HUES48 (cell line): ENCODE measurements at regions not wholly inside any gene's neighbourhood (a gene's known extent, or its start where the extent isn't known, plus 50 kb on each side); places are given as distances from the start of the nearest gene placed in this dataset.

Experiments used
- H3K27ac ChIP-seq: one replicate; pipeline ENCODE4 v1.7.0; 2013; ENCODE audit warnings: low read depth, low read length, inconsistent platforms
- H3K27me3 ChIP-seq: 2 replicates; pipeline ENCODE4 v1.6.1; 2013; ENCODE audit warnings: mild to moderate bottlenecking, low read length; ENCODE audit not compliant: control insufficient read depth, insufficient read depth
- H3K36me3 ChIP-seq: 2 replicates; pipeline ENCODE4 v1.6.1; 2013; ENCODE audit warnings: low read length; ENCODE audit not compliant: control insufficient read depth, insufficient read depth
- H3K4me1 ChIP-seq: 2 replicates; pipeline ENCODE4 v1.6.1; 2013; ENCODE audit warnings: mild to moderate bottlenecking, low read length; ENCODE audit not compliant: control insufficient read depth, insufficient read depth
- H3K4me3 ChIP-seq: 2 replicates; pipeline ENCODE4 v1.5.1; 2013; ENCODE audit warnings: mild to moderate bottlenecking, low read depth, low read length
- H3K9ac ChIP-seq: 2 replicates; pipeline ENCODE4 v1.6.1; 2013; ENCODE audit warnings: mild to moderate bottlenecking, low read depth, low read length, moderate library complexity
- H3K9me3 ChIP-seq: 2 replicates; pipeline ENCODE4 v1.6.1; 2013; ENCODE audit warnings: low read length; ENCODE audit not compliant: control insufficient read depth, insufficient read depth

DNA sequence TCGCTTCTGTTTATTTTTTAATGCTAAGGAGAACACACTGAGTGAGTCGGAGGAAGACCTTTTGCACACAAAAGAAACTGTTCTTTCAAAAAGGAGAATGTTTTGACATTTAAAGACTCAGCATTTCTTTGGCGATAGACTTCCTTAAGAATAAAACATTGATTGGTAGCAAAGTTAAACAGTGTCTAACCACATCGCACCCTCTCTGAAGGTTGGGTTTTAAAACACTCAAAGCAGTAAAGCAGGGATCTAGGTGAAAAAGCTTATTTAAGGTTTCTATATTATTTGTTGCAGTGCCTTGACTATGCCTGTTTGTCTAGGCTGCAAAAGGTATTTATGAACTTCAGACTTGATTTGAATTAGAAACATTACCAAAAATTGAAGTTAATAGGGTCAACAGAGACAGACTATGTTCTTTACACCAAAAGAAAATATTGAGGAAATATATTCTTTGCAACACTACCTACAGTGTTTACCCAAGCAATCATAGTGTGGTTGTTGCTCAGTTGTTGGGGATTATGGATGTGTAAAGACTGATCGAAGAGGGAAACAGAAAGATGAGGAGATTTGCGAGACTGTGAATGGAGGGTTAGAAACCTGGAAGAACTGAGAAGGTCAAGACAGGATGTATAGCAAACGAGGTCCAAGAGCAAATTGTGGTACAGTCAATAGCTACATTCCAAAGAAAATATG, 297.8 kb upstream of the SLC39A10 start:
- H3K9ac ChIP-seq, result no peak overlapping the region
- no peaks in the 10 kb centered on the region for H3K36me3 ChIP-seq
- H3K27ac ChIP-seq, result no peak overlapping the region

DNA sequence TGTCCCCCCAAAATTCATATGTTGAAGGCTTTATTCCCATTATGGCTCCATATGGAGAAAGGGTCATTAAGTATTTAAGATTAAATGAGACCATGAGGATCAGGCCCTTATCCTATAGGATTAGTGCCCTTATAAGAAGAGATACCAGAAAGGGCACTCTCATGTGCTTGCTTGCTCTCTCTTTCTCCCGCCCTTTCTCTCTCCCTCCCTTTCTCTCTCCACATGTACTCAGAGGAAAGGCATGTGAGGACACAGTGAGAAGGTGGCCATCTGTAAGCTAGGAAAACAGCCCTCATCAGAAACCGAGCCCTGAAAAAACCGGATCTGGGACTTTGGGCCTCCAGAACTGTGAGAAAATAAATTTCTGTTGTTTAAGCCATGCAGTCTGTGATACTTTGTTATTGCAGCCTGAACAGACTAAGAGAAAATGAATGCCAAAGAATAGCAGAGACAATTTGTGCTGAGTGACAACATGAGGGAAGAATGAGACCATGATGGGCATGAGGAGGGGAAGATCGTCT, 300.0 kb upstream of the SLC39A10 start:
- Histone ChIP-seq H3K9ac (no peak overlapping the region), H3K9me3 (no peaks in the 10 kb centered on the region; the same call in 1 of the 2 replicates), H3K4me3 (no peak overlapping the region), H3K4me1 (peaks cover 5% of the 10 kb centered on the region; the same call in 1 of the 2 replicates), H3K36me3 (no peaks in the 10 kb centered on the region), H3K27me3 (no peaks in the 10 kb centered on the region), H3K27ac (no peak overlapping the region)

More for the DNA sequence above, 297.8 kb upstream of the SLC39A10 start:
- Histone ChIP-seq H3K4me1 (no peaks in the 10 kb centered on the region), H3K4me3 (no peak overlapping the region), H3K27me3 (no peaks in the 10 kb centered on the region), H3K9me3 (no peaks in the 10 kb centered on the region; the same call in 1 of the 2 replicates)

DNA sequence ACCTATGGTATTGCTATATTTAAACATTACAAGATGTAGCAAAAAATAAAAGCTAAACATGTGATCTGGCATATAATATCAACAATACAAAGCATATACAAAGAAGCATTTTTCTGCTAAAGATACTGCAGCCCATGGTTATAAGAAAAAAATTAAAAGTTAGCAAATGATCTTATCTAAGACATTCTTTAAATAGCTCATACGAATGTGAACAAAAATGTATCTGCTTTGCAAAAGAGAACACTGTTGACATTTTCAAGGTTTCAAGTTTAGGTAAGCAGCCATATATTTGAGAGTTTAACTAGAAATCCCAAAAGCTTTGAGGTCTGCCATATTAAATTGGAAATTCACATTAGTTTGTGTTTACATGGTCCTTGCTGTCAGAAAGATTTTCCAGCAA, 301.0 kb upstream of the SLC39A10 start:
- Histone ChIP-seq H3K9me3 (no peaks in the 10 kb centered on the region; the same call in 1 of the 2 replicates), H3K36me3 (no peaks in the 10 kb centered on the region), H3K27me3 (no peaks in the 10 kb centered on the region), H3K27ac (no peak overlapping the region), H3K4me1 (peaks cover 5% of the 10 kb centered on the region; the same call in 1 of the 2 replicates), H3K9ac (no peak overlapping the region), H3K4me3 (no peak overlapping the region)

DNA sequence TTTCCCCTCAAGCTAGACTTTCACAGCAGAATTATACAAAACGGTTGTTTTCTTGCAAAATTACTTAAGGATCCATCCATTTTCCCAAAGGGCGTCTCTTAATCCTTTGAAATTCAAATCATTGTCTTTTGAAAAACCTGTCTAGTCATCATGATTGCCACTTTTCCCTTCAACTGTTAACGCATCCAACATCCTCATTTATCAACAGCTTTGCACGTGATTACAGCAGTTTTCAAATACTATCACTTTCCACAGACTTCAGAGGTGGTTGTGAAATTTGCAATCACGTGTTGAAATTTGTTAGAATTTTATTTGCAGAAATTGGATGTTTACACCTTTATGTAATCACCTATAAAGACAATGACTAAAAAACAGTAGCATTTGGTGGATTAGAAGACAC, 304.4 kb upstream of the SLC39A10 start:
- H3K4me3 ChIP-seq, result no peak overlapping the region
- H3K9me3 ChIP-seq, result no peaks in the 10 kb centered on the region; the same call in 1 of the 2 replicates
- H3K4me1 ChIP-seq, result peaks cover 5% of the 10 kb centered on the region; the same call in 1 of the 2 replicates
- no peak overlapping the region for H3K27ac ChIP-seq
- H3K27me3 ChIP-seq, result no peaks in the 10 kb centered on the region
- H3K9ac ChIP-seq, result no peak overlapping the region
- H3K36me3 ChIP-seq, result no peaks in the 10 kb centered on the region

DNA sequence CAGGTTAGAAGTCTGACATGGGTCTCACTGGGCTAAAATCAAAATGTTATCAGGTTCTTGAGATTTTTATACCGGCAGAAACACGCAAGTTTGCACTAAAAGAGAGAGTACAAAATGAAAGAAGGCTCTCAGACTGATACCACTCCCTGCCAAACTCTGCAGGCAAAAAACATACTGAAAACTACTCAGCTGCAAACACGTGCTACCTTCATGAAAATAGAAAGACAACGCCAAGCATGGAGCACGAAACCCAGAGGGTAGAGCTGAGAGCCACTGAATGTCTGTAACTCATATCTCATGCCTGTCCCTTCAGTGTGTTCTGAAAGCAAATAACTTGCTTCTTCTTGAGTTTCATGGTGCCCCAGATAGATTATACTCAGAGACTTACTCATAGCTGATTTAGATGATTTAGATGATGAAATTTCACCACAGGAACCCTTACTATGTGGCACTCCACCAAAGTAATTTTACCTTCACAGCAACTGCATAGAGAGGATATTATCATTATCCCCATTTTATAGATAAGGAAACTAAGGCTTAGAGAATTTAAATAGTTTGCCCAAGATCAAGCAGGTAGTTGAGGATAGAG, 313.0 kb upstream of the SLC39A10 start:
- Histone ChIP-seq H3K27ac (no peak overlapping the region), H3K9ac (no peak overlapping the region), H3K36me3 (no peaks in the 10 kb centered on the region), H3K4me3 (no peak overlapping the region), H3K27me3 (no peaks in the 10 kb centered on the region), H3K9me3 (no peaks in the 10 kb centered on the region), H3K4me1 (no peaks in the 10 kb centered on the region)

DNA sequence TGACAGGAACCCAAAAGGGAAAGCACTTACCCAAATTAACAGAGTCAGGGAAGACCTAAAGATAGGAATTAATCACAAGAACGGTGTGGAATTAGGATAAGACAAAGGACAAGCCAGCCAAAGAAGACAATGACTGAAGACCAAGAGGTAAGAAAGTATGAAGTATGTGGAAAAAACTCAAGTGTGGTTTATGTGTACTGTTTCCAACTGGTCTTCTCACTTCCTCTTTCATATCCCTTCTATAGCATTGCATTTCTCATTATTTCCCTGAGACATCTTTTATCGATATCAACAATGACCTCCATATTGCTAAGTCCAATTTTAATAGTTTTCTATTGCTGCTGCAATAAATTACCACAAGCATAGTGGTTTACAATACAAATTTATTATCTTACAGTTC, 313.5 kb upstream of the SLC39A10 start:
- no peak overlapping the region for H3K9ac ChIP-seq
- no peak overlapping the region for H3K27ac ChIP-seq
- no peak overlapping the region for H3K4me3 ChIP-seq
- H3K9me3 ChIP-seq, result no peaks in the 10 kb centered on the region
- no peaks in the 10 kb centered on the region for H3K4me1 ChIP-seq
- no peaks in the 10 kb centered on the region for H3K27me3 ChIP-seq
- H3K36me3 ChIP-seq, result no peaks in the 10 kb centered on the region

DNA sequence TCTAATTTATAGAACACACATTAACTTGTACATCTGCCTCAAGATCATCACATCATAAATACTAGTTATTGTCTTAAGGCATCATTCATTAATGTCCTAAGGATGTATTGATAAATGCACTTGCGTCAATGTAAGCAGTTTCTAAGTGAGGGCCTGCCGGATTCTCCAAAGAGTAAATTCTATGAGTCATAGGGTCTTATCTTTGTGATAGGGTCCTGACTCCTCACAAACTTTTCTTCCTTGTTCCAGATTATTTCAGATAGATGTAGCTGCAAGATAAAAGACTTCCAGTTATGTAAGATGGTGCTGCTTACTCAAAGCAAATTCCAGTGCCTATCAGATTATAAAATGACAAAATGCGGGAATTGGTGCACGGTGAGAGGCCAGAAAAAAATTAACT, 315.0 kb upstream of the SLC39A10 start:
- Histone ChIP-seq H3K27me3 (no peaks in the 10 kb centered on the region), H3K4me1 (no peaks in the 10 kb centered on the region), H3K9ac (no peak overlapping the region), H3K9me3 (no peaks in the 10 kb centered on the region), H3K4me3 (no peak overlapping the region), H3K27ac (no peak overlapping the region), H3K36me3 (no peaks in the 10 kb centered on the region)

DNA sequence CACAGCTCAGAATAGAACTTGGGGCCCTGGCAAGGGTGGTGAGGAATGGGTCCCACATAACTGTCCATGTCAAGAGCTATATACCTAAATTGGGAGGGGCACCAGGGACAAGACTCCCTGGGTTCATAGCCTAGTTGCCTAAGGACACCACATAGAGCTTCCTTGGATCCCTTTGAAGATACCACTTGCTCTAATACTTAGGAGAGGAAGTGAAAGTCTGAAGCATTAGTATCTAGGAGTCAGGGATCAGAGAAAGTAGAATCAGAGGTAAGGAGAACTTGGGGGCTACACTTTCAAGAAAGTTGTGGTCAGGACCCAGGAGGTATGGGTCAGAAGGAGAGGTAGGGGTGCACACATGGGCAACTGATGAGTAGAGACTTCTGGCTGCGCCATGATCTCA, 318.2 kb upstream of the SLC39A10 start:
- no peak overlapping the region for H3K27ac ChIP-seq
- H3K4me1 ChIP-seq, result no peaks in the 10 kb centered on the region
- H3K27me3 ChIP-seq, result no peaks in the 10 kb centered on the region
- no peak overlapping the region for H3K9ac ChIP-seq
- no peaks in the 10 kb centered on the region for H3K9me3 ChIP-seq
- H3K4me3 ChIP-seq, result no peak overlapping the region
- no peaks in the 10 kb centered on the region for H3K36me3 ChIP-seq

DNA sequence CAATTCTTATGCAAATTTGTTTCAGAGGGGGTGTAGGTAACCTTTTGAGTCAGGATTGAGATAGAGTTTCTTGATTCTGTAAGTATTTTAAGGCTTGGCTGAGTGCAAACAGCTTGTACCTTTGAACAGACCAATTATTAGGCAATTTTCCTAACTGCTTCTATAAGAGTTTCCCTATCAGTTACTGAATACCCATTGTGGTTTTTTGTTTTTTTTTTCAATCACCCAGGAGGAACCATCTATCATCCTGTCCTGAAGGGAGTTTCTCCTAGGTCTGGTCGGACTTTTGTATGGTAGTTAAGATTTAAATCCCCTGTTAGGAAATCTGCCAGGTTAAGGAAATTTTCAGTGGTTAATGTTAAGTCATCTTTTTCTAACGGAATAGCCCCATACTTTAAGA, 319.4 kb upstream of the SLC39A10 start:
- Histone ChIP-seq H3K4me1 (no peaks in the 10 kb centered on the region), H3K9ac (no peak overlapping the region), H3K4me3 (no peak overlapping the region), H3K27me3 (no peaks in the 10 kb centered on the region), H3K36me3 (no peaks in the 10 kb centered on the region), H3K27ac (no peak overlapping the region), H3K9me3 (no peaks in the 10 kb centered on the region)

DNA sequence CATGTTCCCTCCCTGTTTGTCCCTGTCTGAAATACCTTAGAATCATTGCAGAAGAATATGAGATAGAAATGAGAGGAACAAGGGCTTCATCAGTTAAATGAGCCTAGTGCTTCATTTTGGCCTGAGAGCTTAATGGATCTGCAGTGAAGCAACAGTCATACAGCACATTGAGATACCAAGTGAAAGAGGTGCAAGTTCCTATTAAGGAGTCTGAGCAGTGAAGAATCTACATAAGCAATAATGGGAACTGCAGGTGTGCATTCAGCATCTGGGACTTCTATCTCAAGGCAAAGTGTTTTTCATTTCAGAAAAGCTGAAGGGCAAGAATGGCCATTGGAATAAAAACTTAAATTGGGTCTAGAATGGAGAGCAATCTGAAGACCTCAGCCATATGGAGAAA, 323.2 kb upstream of the SLC39A10 start:
- no peak overlapping the region for H3K27ac ChIP-seq
- no peaks in the 10 kb centered on the region for H3K27me3 ChIP-seq

DNA sequence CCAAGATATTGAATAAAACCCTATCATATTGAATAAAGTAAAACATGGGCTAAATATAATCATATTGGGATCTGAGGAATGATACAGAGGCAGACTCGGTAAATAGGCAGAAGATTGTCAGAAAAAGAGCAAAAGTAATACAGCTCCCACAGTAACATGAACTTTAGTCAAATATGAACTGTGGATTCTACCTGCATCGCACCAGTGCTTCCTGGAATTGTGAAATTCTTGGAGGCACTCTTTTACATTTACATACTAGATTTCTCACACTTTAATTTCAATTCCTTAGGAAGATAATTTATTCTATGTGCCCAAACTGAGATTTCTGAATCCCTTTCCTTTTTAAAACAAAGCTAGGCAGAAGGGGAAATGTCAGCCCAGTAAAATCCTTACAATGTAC, 325.1 kb upstream of the SLC39A10 start:
- Histone ChIP-seq H3K4me3 (no peak overlapping the region), H3K4me1 (no peaks in the 10 kb centered on the region), H3K36me3 (no peaks in the 10 kb centered on the region), H3K27me3 (no peaks in the 10 kb centered on the region), H3K27ac (no peak overlapping the region), H3K9ac (no peak overlapping the region), H3K9me3 (no peaks in the 10 kb centered on the region)

More for the DNA sequence above, 323.2 kb upstream of the SLC39A10 start:
- H3K9ac ChIP-seq, result no peak overlapping the region
- no peaks in the 10 kb centered on the region for H3K9me3 ChIP-seq
- no peaks in the 10 kb centered on the region for H3K4me1 ChIP-seq
- no peak overlapping the region for H3K4me3 ChIP-seq
- H3K36me3 ChIP-seq, result no peaks in the 10 kb centered on the region
